H1 (cell line): ENCODE measurements at regions not wholly inside any gene's neighbourhood (a gene's known extent, or its start where the extent isn't known, plus 50 kb on each side); places are given as distances from the start of the nearest gene placed in this dataset.

Experiments
- CTCF ChIA-PET: fragments of 300-600 bp; sonication (Branson Sonifier 250); formaldehyde crosslinking; loops from one replicate; lab custom pipeline; 2021; ENCODE audit not compliant: partially characterized antibody; lab: Charles Lee
- POLR2A ChIA-PET: fragments of 300-600 bp; sonication (Branson Sonifier 250); formaldehyde crosslinking; loops from one replicate; lab custom pipeline; 2021; ENCODE audit warnings: inconsistent platforms; ENCODE audit not compliant: partially characterized antibody; lab: Charles Lee
- DNase-seq, 2 experiments: peaks; one replicate each; pipeline versions ENCODE4 v3.0.0 to v3.0.0-alpha.2; 2010 to 2022; ENCODE audit warnings: low spot score in 2 of 2, low read depth in 1 of 2, mixed read lengths in 1 of 2
- FAIRE-seq: peaks from 2 replicates; lab custom pipeline; 2011; peaks lifted over from hg19 to GRCh38; lab: Jason Lieb, UNC
- H2AFZ ChIP-seq: 2 replicates; pipeline ENCODE4 v1.8.1; 2012; ENCODE audit warnings: low read length, inconsistent platforms
- H2AK5ac ChIP-seq: 2 replicates; pipeline ENCODE4 v1.6.1; 2013; ENCODE audit warnings: low read depth, low read length
- H2BK120ac ChIP-seq: replicated peaks from 2 replicates; pipeline ENCODE3; 2013; ENCODE audit warnings: low read depth, low read length, inconsistent platforms
- H2BK12ac ChIP-seq: 2 replicates; pipeline ENCODE4 v1.6.1; 2013; ENCODE audit warnings: low read depth, low read length
- H2BK15ac ChIP-seq: 2 replicates; pipeline ENCODE4 v1.6.1; 2013; ENCODE audit warnings: low read length
- H2BK20ac ChIP-seq: 2 replicates; pipeline ENCODE4 v1.6.1; 2013; ENCODE audit warnings: low read length
- H2BK5ac ChIP-seq: 2 replicates; pipeline ENCODE4 v1.6.1; 2013; ENCODE audit warnings: low read depth, low read length
- H3K14ac ChIP-seq: 2 replicates; pipeline ENCODE4 v1.6.1; 2013; ENCODE audit warnings: inconsistent platforms; ENCODE audit not compliant: insufficient read length
- H3K18ac ChIP-seq: 2 replicates; pipeline ENCODE4 v1.6.1; 2013; ENCODE audit warnings: low read length; ENCODE audit errors: extremely low read depth
- H3K23ac ChIP-seq: 2 replicates; pipeline ENCODE4 v1.6.1; 2013; ENCODE audit warnings: inconsistent platforms; ENCODE audit not compliant: insufficient read length
- H3K23me2 ChIP-seq: 2 replicates; pipeline ENCODE4 v1.6.1; 2013; ENCODE audit warnings: low read depth, low read length
- H3K27ac ChIP-seq: 2 replicates; pipeline ENCODE4 v1.6.1; 2011; ENCODE audit warnings: low read depth, low read length, inconsistent platforms
- H3K27me3 ChIP-seq, 4 experiments: replicated peaks in 1 of 4; 1 replicate in 1 of 4; 2 replicates in 3 of 4; pipeline versions ENCODE4 v1.6.1 to v1.8.1; 2011 to 2013; ENCODE audit warnings: low read length in 3 of 4, mild to moderate bottlenecking in 3 of 4, inconsistent platforms in 2 of 4, mixed read lengths in 2 of 4, moderate library complexity in 1 of 4; ENCODE audit not compliant: control insufficient read depth in 3 of 4, insufficient read depth in 3 of 4; ENCODE audit errors: extremely low read depth in 1 of 4
- H3K36me3 ChIP-seq, 4 experiments: 2 replicates each; pipeline versions ENCODE4 v1.6.1 to v1.8.1; 2011 to 2013; ENCODE audit warnings: mild to moderate bottlenecking in 4 of 4, low read length in 3 of 4, moderate library complexity in 2 of 4, control low read depth in 1 of 4, inconsistent platforms in 1 of 4; ENCODE audit not compliant: insufficient read depth in 4 of 4, control insufficient read depth in 2 of 4
- H3K4ac ChIP-seq: replicated peaks from 2 replicates; pipeline ENCODE3; 2013; ENCODE audit warnings: low read length, low read depth, mixed read lengths, inconsistent platforms; ENCODE audit not compliant: insufficient read length
- H3K4me1 ChIP-seq, 4 experiments: replicated peaks in 1 of 4; 1 replicate in 1 of 4; 2 replicates in 3 of 4; pipeline versions ENCODE4 v1.6.1 to v1.8.1; 2011 to 2013; ENCODE audit warnings: low read length in 3 of 4, inconsistent platforms in 2 of 4, mixed read lengths in 1 of 4; ENCODE audit not compliant: insufficient read depth in 4 of 4, control insufficient read depth in 3 of 4
- H3K4me2 ChIP-seq, 2 experiments: 2 replicates each; pipeline versions ENCODE4 v1.6.1 to v1.8.1; 2011 to 2013; ENCODE audit warnings: low read depth in 2 of 2, low read length in 2 of 2, control low read depth in 1 of 2, inconsistent platforms in 1 of 2, mild to moderate bottlenecking in 1 of 2; ENCODE audit not compliant: insufficient read depth in 1 of 2
- H3K4me3 ChIP-seq, 4 experiments: fragments of 200-600, 300-600 bp in 1 of 4; sonication (generic), shearing (Covaris generic), sonication (Bioruptor Twin) in 1 of 4; 2 replicates each; pipeline versions ENCODE4 v1.5.1 to v1.8.1; 2011 to 2016; ENCODE audit warnings: low read length in 4 of 4, low read depth in 3 of 4, control low read depth in 2 of 4, inconsistent platforms in 2 of 4, mild to moderate bottlenecking in 2 of 4, mixed read lengths in 1 of 4, moderate library complexity in 1 of 4; ENCODE audit not compliant: insufficient read depth in 2 of 4; ENCODE audit errors: extremely low read depth in 1 of 4
- H3K56ac ChIP-seq: replicated peaks from 2 replicates; pipeline ENCODE3; 2013; ENCODE audit warnings: low read depth, mild to moderate bottlenecking, mixed read lengths, low read length, inconsistent platforms; ENCODE audit not compliant: insufficient read length
- H3K79me1 ChIP-seq: 2 replicates; pipeline ENCODE4 v1.6.1; 2013; ENCODE audit warnings: low read depth, low read length, control low read depth
- H3K79me2 ChIP-seq, 2 experiments: 2 replicates each; pipeline versions ENCODE4 v1.6.1 to v1.8.1; 2012 to 2013; ENCODE audit warnings: low read length in 2 of 2, mild to moderate bottlenecking in 2 of 2, inconsistent platforms in 1 of 2; ENCODE audit not compliant: insufficient read depth in 2 of 2, control insufficient read depth in 1 of 2
- H3K9ac ChIP-seq, 4 experiments: replicated peaks in 1 of 4; 1 replicate in 1 of 4; 2 replicates in 3 of 4; pipeline versions ENCODE4 v1.6.1 to v1.8.1; 2011 to 2013; ENCODE audit warnings: low read depth in 3 of 4, low read length in 3 of 4, control low read depth in 2 of 4, mild to moderate bottlenecking in 2 of 4, moderate library complexity in 2 of 4, inconsistent platforms in 1 of 4; ENCODE audit errors: extremely low read depth in 1 of 4
- H3K9me3 ChIP-seq, 2 experiments: 2 replicates each; pipeline versions ENCODE4 v1.6.1 to v1.8.1; 2012 to 2013; ENCODE audit warnings: mild to moderate bottlenecking in 2 of 2, moderate library complexity in 2 of 2, control low read depth in 1 of 2, inconsistent platforms in 1 of 2, low read depth in 1 of 2, low read length in 1 of 2, mixed read lengths in 1 of 2; ENCODE audit not compliant: insufficient read depth in 2 of 2
- H4K20me1 ChIP-seq, 2 experiments: replicated peaks in 1 of 2; 2 replicates each; pipeline versions ENCODE3 to v1.8.1; 2011 to 2013; ENCODE audit warnings: inconsistent platforms in 2 of 2, low read length in 2 of 2, mild to moderate bottlenecking in 1 of 2; ENCODE audit not compliant: insufficient read depth in 2 of 2, control insufficient read depth in 1 of 2
- H4K5ac ChIP-seq: 2 replicates; pipeline ENCODE4 v1.6.1; 2013; ENCODE audit warnings: low read length, low read depth, mixed read lengths, inconsistent platforms; ENCODE audit not compliant: insufficient read length
- H4K8ac ChIP-seq: 2 replicates; pipeline ENCODE4 v1.8.0; 2013; ENCODE audit warnings: mild to moderate bottlenecking, moderate library complexity, low read length, inconsistent platforms; ENCODE audit not compliant: insufficient read depth; ENCODE audit errors: extremely low read depth
- H4K91ac ChIP-seq: replicated peaks from 2 replicates; pipeline ENCODE3; 2013; ENCODE audit warnings: low read length, mixed read lengths, inconsistent platforms; ENCODE audit not compliant: insufficient read length
- RAD21 ChIP-seq, 2 experiments: IDR thresholded peaks in 1 of 2; conservative IDR thresholded peaks in 1 of 2; 2 replicates each; pipeline ENCODE4 v1.6.1; 2011; ENCODE audit warnings: low read depth in 2 of 2, low read length in 2 of 2, improper control_type of control experiment in 1 of 2, inconsistent platforms in 1 of 2, mild to moderate bottlenecking in 1 of 2, moderate library complexity in 1 of 2
- RNF2 ChIP-seq: fragments of 200-900, 300-1000 bp; sonication (generic); IDR thresholded peaks from 2 replicates; pipeline ENCODE4 v1.7.1; 2016; ENCODE audit warnings: borderline replicate concordance, low read depth, mild to moderate bottlenecking, antibody characterized with exemption, low read length; ENCODE audit not compliant: poor library complexity, severe bottlenecking; ENCODE audit errors: missing control alignments
- WGBS, 2 experiments: shearing (Covaris generic) in 1 of 2; methylation state at CpG; one replicate each; pipeline versions ENCODE4 v1.1.6 to v1.1.7; 2013 to 2015; ENCODE audit warnings: low lambda C conversion rate in 2 of 2, mixed read lengths in 2 of 2, inconsistent platforms in 1 of 2, low coverage in 1 of 2, missing lambda C conversion rate in 1 of 2; ENCODE audit not compliant: insufficient replicate concordance in 2 of 2, insufficient coverage in 1 of 2, insufficient read length in 1 of 2; ENCODE audit errors: extremely low coverage in 1 of 2, missing lambda C conversion rate in 1 of 2; 5-methylcytosine and 5-hydroxymethylcytosine counted together
- TF ChIP-seq, protein P1 (sequence below), 3 experiments: IDR thresholded peaks; 1 replicate in 2 of 3; 2 replicates in 1 of 3; pipeline versions ENCODE4 v1.5.1 to v1.6.1; 2011; ENCODE audit warnings: low read length in 3 of 3, mild to moderate bottlenecking in 3 of 3, inconsistent platforms in 2 of 3, low read depth in 1 of 3, moderate library complexity in 1 of 3; ENCODE audit not compliant: insufficient read depth in 1 of 3; ENCODE audit errors: control extremely low read depth in 1 of 3

- Histone ChIP-seq H2BK15ac (no peak overlapping the region), H2AK5ac (no peak overlapping the region), H3K79me2 (no peaks in the 10 kb centered on the region), H3K36me3 (no peaks in the 10 kb centered on the region), H3K9me3 (no peaks in the 10 kb centered on the region), H4K20me1 (peaks cover 0 to 5% of the 10 kb centered on the region in 2 experiments), H3K79me1 (no peaks in the 10 kb centered on the region), H3K27ac (no peak overlapping the region), H2AFZ (no peak overlapping the region), H3K27me3 (no peaks in the 10 kb centered on the region; a peak in 1 of 7 replicates), H2BK20ac (no peak overlapping the region), H3K14ac (no peak overlapping the region), H4K91ac (no peak overlapping the region), H3K56ac (no peak overlapping the region), H3K18ac (no peak overlapping the region), H3K4me3 (no peak overlapping the region), H4K5ac (no peak overlapping the region), H3K4ac (no peak overlapping the region), H2BK5ac (no peak overlapping the region), H4K8ac (no peak overlapping the region), H3K4me2 (no peak overlapping the region), H3K23ac (no peak overlapping the region), H2BK120ac (no peak overlapping the region), H3K23me2 (peaks cover 9% of the 10 kb centered on the region), H3K4me1 (peaks cover 0 to 4% (median under 1%) of the 10 kb centered on the region in 4 experiments; a peak in 1 of 7 replicates), H3K9ac (no peak overlapping the region), H2BK12ac (no peak overlapping the region)
- DNase-seq (no peak), FAIRE-seq (no peak)
- ChIA-PET POLR2A (no interaction called here), CTCF (interaction anchor here (0.8 to 2.0 kb wide), 9 partner anchors 8 to 375 kb away, joined by 3 to 5 read pairs (median 3); no protein-coding TSS in a partner anchor)
- WGBS, 2 experiments: 76% methylated on average over 1 of the region's 1 CpG; no CpG with 5 or more reads in 1 of the 2 experiments
- TF ChIP-seq RAD21 (IDR thresholded peaks at IDR 0.05 in 1 of 2, conservative IDR thresholded peaks at IDR 0.05 in 1 of 2; ENCODE audit: low read depth in 2 of 2, low read length in 2 of 2): peak in 1 of 2 experiments; percentile 31; a peak in 2 of 4 replicates
- TF ChIP-seq, protein P1, sequence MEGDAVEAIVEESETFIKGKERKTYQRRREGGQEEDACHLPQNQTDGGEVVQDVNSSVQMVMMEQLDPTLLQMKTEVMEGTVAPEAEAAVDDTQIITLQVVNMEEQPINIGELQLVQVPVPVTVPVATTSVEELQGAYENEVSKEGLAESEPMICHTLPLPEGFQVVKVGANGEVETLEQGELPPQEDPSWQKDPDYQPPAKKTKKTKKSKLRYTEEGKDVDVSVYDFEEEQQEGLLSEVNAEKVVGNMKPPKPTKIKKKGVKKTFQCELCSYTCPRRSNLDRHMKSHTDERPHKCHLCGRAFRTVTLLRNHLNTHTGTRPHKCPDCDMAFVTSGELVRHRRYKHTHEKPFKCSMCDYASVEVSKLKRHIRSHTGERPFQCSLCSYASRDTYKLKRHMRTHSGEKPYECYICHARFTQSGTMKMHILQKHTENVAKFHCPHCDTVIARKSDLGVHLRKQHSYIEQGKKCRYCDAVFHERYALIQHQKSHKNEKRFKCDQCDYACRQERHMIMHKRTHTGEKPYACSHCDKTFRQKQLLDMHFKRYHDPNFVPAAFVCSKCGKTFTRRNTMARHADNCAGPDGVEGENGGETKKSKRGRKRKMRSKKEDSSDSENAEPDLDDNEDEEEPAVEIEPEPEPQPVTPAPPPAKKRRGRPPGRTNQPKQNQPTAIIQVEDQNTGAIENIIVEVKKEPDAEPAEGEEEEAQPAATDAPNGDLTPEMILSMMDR (IDR thresholded peaks at IDR 0.05; ENCODE audit: control extremely low read depth in 1 of 3, insufficient read depth in 1 of 3, low read depth in 1 of 3, low read length in 3 of 3): peak in 1 of 3 experiments; percentile 4; a peak in 1 of 4 replicates
- TF ChIP-seq RNF2: no peak
Measured at GRCh38 chr4:108393890-108394472, 225.2 kb upstream of the LEF1 start.
